HEK293T (cell line): ENCODE measurements at regions not wholly inside any gene's neighbourhood (a gene's known extent, or its start where the extent isn't known, plus 50 kb on each side); places are given as distances from the start of the nearest gene placed in this dataset.

Source experiments
- CTCF ChIA-PET: fragments of 350-600 bp; formaldehyde crosslinking; extraction: SDS; loops from one replicate; lab custom pipeline; 2021; ENCODE audit warnings: antibody characterized with exemption, inconsistent platforms; lab: Yijun Ruan, JAX
- POLR2A ChIA-PET: fragments of 350-600 bp; formaldehyde crosslinking; extraction: SDS; loops from one replicate; lab custom pipeline; 2020; ENCODE audit warnings: antibody characterized with exemption, inconsistent platforms; lab: Yijun Ruan, JAX
- DNase-seq: peaks from one replicate; pipeline ENCODE4 v3.0.0; 2012; ENCODE audit warnings: mixed read lengths; ENCODE audit errors: extremely low spot score
- ARNT ChIP-seq: fragments of 450-650 bp; IDR thresholded peaks from 2 replicates; pipeline ENCODE4 v1.6.1; 2017; ENCODE audit warnings: mild to moderate bottlenecking
- BHLHE40 ChIP-seq: fragments of 450-650 bp; IDR thresholded peaks from 2 replicates; pipeline ENCODE4 v1.6.1; 2016; ENCODE audit warnings: mild to moderate bottlenecking, moderate library complexity, borderline replicate concordance
- CTBP1 ChIP-seq: fragments of 450-650 bp; IDR thresholded peaks from 2 replicates; pipeline ENCODE4 v1.6.1; 2016; ENCODE audit warnings: borderline replicate concordance
- ELF4 ChIP-seq: fragments of 450-650 bp; IDR thresholded peaks from 2 replicates; pipeline ENCODE4 v1.6.1; 2017; ENCODE audit warnings: antibody characterized with exemption
- FOXA1 ChIP-seq: fragments of 450-650 bp; IDR thresholded peaks from 2 replicates; pipeline ENCODE4 v1.6.1; 2016; ENCODE audit warnings: mild to moderate bottlenecking
- FOXK2 ChIP-seq: fragments of 450-650 bp; IDR thresholded peaks from 2 replicates; pipeline ENCODE4 v1.6.1; 2016; ENCODE audit warnings: mild to moderate bottlenecking
- FOXM1 ChIP-seq: fragments of 450-650 bp; IDR thresholded peaks from 2 replicates; pipeline ENCODE4 v1.6.1; 2017; ENCODE audit warnings: mild to moderate bottlenecking, borderline replicate concordance
- HDGF ChIP-seq: fragments of 450-650 bp; IDR thresholded peaks from 2 replicates; pipeline ENCODE4 v1.6.1; 2017; ENCODE audit warnings: antibody characterized with exemption, borderline replicate concordance
- L3MBTL2 ChIP-seq: fragments of 450-650 bp; conservative IDR thresholded peaks from 2 replicates; pipeline ENCODE4 v1.6.1; 2016; ENCODE audit warnings: mild to moderate bottlenecking
- LEF1 ChIP-seq: fragments of 450-650 bp; IDR thresholded peaks from 2 replicates; pipeline ENCODE4 v1.6.1; 2017; ENCODE audit warnings: mild to moderate bottlenecking, borderline replicate concordance
- NFRKB ChIP-seq: fragments of 450-650 bp; IDR thresholded peaks from 2 replicates; pipeline ENCODE4 v1.6.1; 2016; ENCODE audit warnings: mild to moderate bottlenecking, moderate library complexity
- PKNOX1 ChIP-seq: fragments of 450-650 bp; IDR thresholded peaks from 2 replicates; pipeline ENCODE4 v1.6.1; 2016
- SP1 ChIP-seq: fragments of 450-650 bp; IDR thresholded peaks from 2 replicates; pipeline ENCODE4 v1.6.1; 2017
- SUZ12 ChIP-seq: fragments of 450-650 bp; IDR thresholded peaks from 2 replicates; pipeline ENCODE4 v1.6.1; 2016; ENCODE audit warnings: mild to moderate bottlenecking
- TARDBP ChIP-seq: fragments of 450-650 bp; IDR thresholded peaks from 2 replicates; pipeline ENCODE4 v1.6.1; 2016
- ZNF384 ChIP-seq: fragments of 450-650 bp; IDR thresholded peaks from 2 replicates; pipeline ENCODE4 v1.6.1; 2016

- TF ChIP-seq TARDBP (no peak), PKNOX1 (no peak), FOXK2 (no peak), HDGF (no peak), NFRKB (no peak), SP1 (no peak), SUZ12 (no peak), CTBP1 (no peak), FOXA1 (no peak), L3MBTL2 (no peak), ZNF384 (no peak), ARNT (no peak), BHLHE40 (no peak), LEF1 (no peak), ELF4 (no peak), FOXM1 (no peak)
- DNase-seq = no peak
- ChIA-PET POLR2A (no interaction called here), CTCF (no interaction called here)
Measured at GRCh38 chr16:16907089-16907488, 528.1 kb downstream of the NPIPA7 start.

- CTCF ChIA-PET = no interaction called here
- DNase-seq = no peak
- POLR2A ChIA-PET = no interaction called here
Measured at GRCh38 chr16:16908077-16908476, 529.1 kb downstream of the NPIPA7 start.

GRCh38 chr16:16909126-16909525 lies 530.2 kb downstream of the NPIPA7 start:
- TF ChIP-seq FOXM1 (no peak), ARNT (no peak)
- DNase-seq = no peak
- POLR2A ChIA-PET = no interaction called here
- CTCF ChIA-PET = no interaction called here

More at GRCh38 chr16:16908077-16908476, 529.1 kb downstream of the NPIPA7 start:
- TF ChIP-seq PKNOX1 = no peak

GRCh38 chr16:16910666-16911065 lies 531.7 kb downstream of the NPIPA7 start:
- ChIA-PET POLR2A (no interaction called here), CTCF (no interaction called here)
- TF ChIP-seq CTBP1 = no peak
- no peak for TF ChIP-seq LEF1
- TF ChIP-seq FOXK2 = no peak
- no peak for TF ChIP-seq BHLHE40
- TF ChIP-seq L3MBTL2 = no peak
- TF ChIP-seq ELF4 = no peak
- no peak for TF ChIP-seq FOXA1
- TF ChIP-seq ARNT = no peak
- TF ChIP-seq TARDBP = no peak
- no peak for TF ChIP-seq FOXM1
- DNase-seq = no peak

- no peak for TF ChIP-seq HDGF
- TF ChIP-seq CTBP1 = no peak
- no peak for TF ChIP-seq NFRKB
- no peak for TF ChIP-seq ELF4
- TF ChIP-seq L3MBTL2 = no peak
- no peak for TF ChIP-seq LEF1
- no peak for TF ChIP-seq SUZ12
- no peak for TF ChIP-seq PKNOX1
- ChIA-PET POLR2A (no interaction called here), CTCF (interaction anchor here (1.7 kb wide), 1 partner anchor 54 kb away, joined by 3 read pairs; no protein-coding TSS in a partner anchor)
- no peak for DNase-seq
Measured at GRCh38 chr16:16915771-16916170, 536.8 kb downstream of the NPIPA7 start.

- POLR2A ChIA-PET = no interaction called here
- no peak for DNase-seq
- no peak for TF ChIP-seq ELF4
- TF ChIP-seq FOXK2 = no peak
- no peak for TF ChIP-seq SUZ12
- no peak for TF ChIP-seq SP1
- TF ChIP-seq BHLHE40 = no peak
- TF ChIP-seq FOXA1 = no peak
- no peak for TF ChIP-seq FOXM1
- no peak for TF ChIP-seq LEF1
- TF ChIP-seq TARDBP = no peak
- no peak for TF ChIP-seq HDGF
- no peak for TF ChIP-seq ZNF384
- TF ChIP-seq NFRKB = no peak
- CTCF ChIA-PET = no interaction called here
Measured at GRCh38 chr16:16917191-16917785, 538.3 kb downstream of the NPIPA7 start.

- POLR2A ChIA-PET = no interaction called here
- CTCF ChIA-PET = no interaction called here
- DNase-seq = no peak
- TF ChIP-seq SP1 (no peak), BHLHE40 (no peak), NFRKB (no peak), HDGF (no peak), PKNOX1 (no peak), SUZ12 (no peak), TARDBP (no peak), FOXM1 (no peak), ELF4 (no peak), ARNT (no peak), CTBP1 (no peak), FOXK2 (no peak), LEF1 (no peak)
Measured at GRCh38 chr16:16923479-16923878, 544.5 kb downstream of the NPIPA7 start.
